ENCODE measurements at regions not wholly inside any gene's neighbourhood (a gene's known extent, or its start where the extent isn't known, plus 50 kb on each side); places are given as distances from the start of the nearest gene placed in this dataset.
"Not testable (repeated sequence)": the region's sequence is repeated elsewhere in the genome, so short reads cannot be mapped to it uniquely, and the experiment has no call there.

DNA sequence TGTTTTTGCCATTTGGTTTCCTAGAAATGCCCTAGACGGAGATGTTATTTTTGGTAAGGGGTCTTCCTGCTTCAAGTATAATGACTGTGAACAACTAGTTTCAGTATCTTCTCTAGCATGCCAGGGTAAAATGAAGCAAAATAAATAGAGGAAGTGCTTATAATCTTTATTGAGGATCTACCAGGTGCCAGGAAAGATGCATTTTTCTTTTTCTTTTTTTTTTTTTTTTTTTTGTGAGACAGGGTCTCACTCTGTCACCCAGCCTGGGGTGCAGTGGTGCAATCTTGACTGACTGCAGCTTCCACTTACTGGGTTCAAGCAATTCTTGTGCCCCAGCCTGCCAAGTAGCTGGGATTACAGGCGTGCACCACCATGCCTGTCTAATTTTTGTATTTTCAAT, 146.6 kb upstream of the GRK3 start:
- TF ChIP-seq, protein P1, sequence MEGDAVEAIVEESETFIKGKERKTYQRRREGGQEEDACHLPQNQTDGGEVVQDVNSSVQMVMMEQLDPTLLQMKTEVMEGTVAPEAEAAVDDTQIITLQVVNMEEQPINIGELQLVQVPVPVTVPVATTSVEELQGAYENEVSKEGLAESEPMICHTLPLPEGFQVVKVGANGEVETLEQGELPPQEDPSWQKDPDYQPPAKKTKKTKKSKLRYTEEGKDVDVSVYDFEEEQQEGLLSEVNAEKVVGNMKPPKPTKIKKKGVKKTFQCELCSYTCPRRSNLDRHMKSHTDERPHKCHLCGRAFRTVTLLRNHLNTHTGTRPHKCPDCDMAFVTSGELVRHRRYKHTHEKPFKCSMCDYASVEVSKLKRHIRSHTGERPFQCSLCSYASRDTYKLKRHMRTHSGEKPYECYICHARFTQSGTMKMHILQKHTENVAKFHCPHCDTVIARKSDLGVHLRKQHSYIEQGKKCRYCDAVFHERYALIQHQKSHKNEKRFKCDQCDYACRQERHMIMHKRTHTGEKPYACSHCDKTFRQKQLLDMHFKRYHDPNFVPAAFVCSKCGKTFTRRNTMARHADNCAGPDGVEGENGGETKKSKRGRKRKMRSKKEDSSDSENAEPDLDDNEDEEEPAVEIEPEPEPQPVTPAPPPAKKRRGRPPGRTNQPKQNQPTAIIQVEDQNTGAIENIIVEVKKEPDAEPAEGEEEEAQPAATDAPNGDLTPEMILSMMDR (conservative IDR thresholded peaks at IDR 0.05; ENCODE audit: low read length): not testable (repeated sequence)
- TF ChIP-seq EZH2phosphoT487 (IDR thresholded peaks at IDR 0.05; ENCODE audit: borderline replicate concordance, low read depth, low read length): not testable (repeated sequence)

All from OCI-LY7 (cell line).